Hepatocyte (in vitro differentiated cells): ENCODE measurements at regions not wholly inside any gene's neighbourhood (a gene's known extent, or its start where the extent isn't known, plus 50 kb on each side); places are given as distances from the start of the nearest gene placed in this dataset.

ENCODE experiments used
- DNase-seq: peaks from one replicate; pipeline ENCODE4 v3.0.0-alpha.2; 2016; ENCODE audit warnings: low spot score
- H2AFZ ChIP-seq: fragments of 200-600 bp; sonication (generic); 2 replicates; pipeline ENCODE4 v1.6.0; 2016; ENCODE audit warnings: antibody characterized with exemption, mild to moderate bottlenecking
- H3K27ac ChIP-seq: fragments of 200-600 bp; sonication (generic); 2 replicates; pipeline ENCODE4 v1.5.1; 2016; ENCODE audit warnings: mild to moderate bottlenecking
- H3K27me3 ChIP-seq: fragments of 200-600 bp; sonication (generic); 2 replicates; pipeline ENCODE4 v1.6.1; 2016
- H3K36me3 ChIP-seq: fragments of 200-600 bp; sonication (generic); replicated peaks from 2 replicates; pipeline ENCODE4 v1.5.1; 2016; ENCODE audit warnings: low read depth; ENCODE audit not compliant: insufficient read depth
- H3K4me1 ChIP-seq: fragments of 200-600 bp; sonication (generic); 2 replicates; pipeline ENCODE4 v1.5.1; 2016; ENCODE audit warnings: mild to moderate bottlenecking, moderate library complexity; ENCODE audit not compliant: insufficient read depth
- H3K4me2 ChIP-seq: fragments of 200-600 bp; sonication (generic); 2 replicates; pipeline ENCODE4 v1.6.0; 2016
- H3K4me3 ChIP-seq: fragments of 200-600 bp; sonication (generic); 2 replicates; pipeline ENCODE4 v1.5.1; 2016; ENCODE audit warnings: mild to moderate bottlenecking
- H3K79me2 ChIP-seq: fragments of 200-600 bp; sonication (generic); 2 replicates; pipeline ENCODE4 v1.6.0; 2017; ENCODE audit warnings: mild to moderate bottlenecking
- H3K9me2 ChIP-seq: fragments of 200-600 bp; sonication (generic); replicated peaks from 2 replicates; pipeline ENCODE4 v1.6.0; 2017; ENCODE audit warnings: mild to moderate bottlenecking; ENCODE audit not compliant: insufficient read depth
- H3K9me3 ChIP-seq: fragments of 200-600 bp; sonication (generic); 2 replicates; pipeline ENCODE4 v1.5.1; 2016; ENCODE audit warnings: low read depth, mild to moderate bottlenecking
- H4K20me1 ChIP-seq: fragments of 200-600 bp; sonication (generic); 2 replicates; pipeline ENCODE4 v1.6.0; 2016; ENCODE audit warnings: mild to moderate bottlenecking; ENCODE audit not compliant: insufficient read depth, poor library complexity, severe bottlenecking
- CTCF ChIP-seq: fragments of 200-600 bp; sonication (generic); IDR thresholded peaks from 2 replicates; pipeline ENCODE4 v1.5.1; 2016; ENCODE audit warnings: antibody characterized with exemption, mild to moderate bottlenecking; ENCODE audit not compliant: poor library complexity
- EZH2 ChIP-seq: fragments of 200-600 bp; sonication (generic); IDR thresholded peaks from 2 replicates; pipeline ENCODE4 v1.6.1; 2016; ENCODE audit warnings: antibody characterized with exemption, mild to moderate bottlenecking, borderline replicate concordance
- EZH2phosphoT487 ChIP-seq: fragments of 200-600 bp; sonication (generic); IDR thresholded peaks from one replicate; pipeline ENCODE4 v1.6.1; 2018; ENCODE audit warnings: antibody characterized with exemption, mild to moderate bottlenecking, low read depth, moderate library complexity; ENCODE audit not compliant: unreplicated experiment, severe bottlenecking
- WGBS: methylation state at CpG from one replicate; pipeline ENCODE4 v1.1.6; 2016; ENCODE audit warnings: low lambda C conversion rate; ENCODE audit errors: missing lambda C conversion rate; 5-methylcytosine and 5-hydroxymethylcytosine counted together

GRCh38 chr3:107904536-107905066, 186.2 kb downstream of the CD47 start:
- no peaks in the 10 kb centered on the region for H3K36me3 ChIP-seq
- DNase-seq: no peak
- H3K9me2 ChIP-seq: no peaks in the 10 kb centered on the region
- H3K4me1 ChIP-seq: no peaks in the 10 kb centered on the region
- H3K27ac ChIP-seq: no peak overlapping the region
- no peaks in the 10 kb centered on the region for H4K20me1 ChIP-seq
- no peak overlapping the region for H3K4me2 ChIP-seq
- H3K9me3 ChIP-seq: no peaks in the 10 kb centered on the region
- TF ChIP-seq EZH2: no peak
- TF ChIP-seq EZH2phosphoT487: no peak
- TF ChIP-seq CTCF: no peak
- no peak overlapping the region for H3K4me3 ChIP-seq
- WGBS: 67% methylated on average over 6 of the region's 6 CpGs
- no peaks in the 10 kb centered on the region for H3K79me2 ChIP-seq
- H3K27me3 ChIP-seq: no peaks in the 10 kb centered on the region
- H2AFZ ChIP-seq: no peak overlapping the region

- no peak overlapping the region for H3K4me3 ChIP-seq
- no peaks in the 10 kb centered on the region for H3K9me2 ChIP-seq
- no peak for DNase-seq
- H2AFZ ChIP-seq: no peak overlapping the region
- H3K27ac ChIP-seq: no peak overlapping the region
- H3K4me2 ChIP-seq: no peak overlapping the region
- H3K36me3 ChIP-seq: no peaks in the 10 kb centered on the region
- H3K4me1 ChIP-seq: no peaks in the 10 kb centered on the region
- no peaks in the 10 kb centered on the region for H3K79me2 ChIP-seq
- TF ChIP-seq CTCF (no peak), EZH2 (no peak), EZH2phosphoT487 (no peak)
- no peaks in the 10 kb centered on the region for H4K20me1 ChIP-seq
- WGBS: 81% methylated on average over 4 of the region's 4 CpGs
- H3K27me3 ChIP-seq: no peaks in the 10 kb centered on the region
- no peaks in the 10 kb centered on the region for H3K9me3 ChIP-seq
Observed at GRCh38 chr3:107899990-107900651, 190.7 kb downstream of the CD47 start.

- Histone ChIP-seq H3K36me3 (no peaks in the 10 kb centered on the region), H3K4me3 (no peak overlapping the region), H3K79me2 (no peaks in the 10 kb centered on the region), H3K4me1 (no peaks in the 10 kb centered on the region), H4K20me1 (no peaks in the 10 kb centered on the region), H3K9me2 (no peaks in the 10 kb centered on the region), H3K27me3 (peaks cover 5% of the 10 kb centered on the region), H3K27ac (no peak overlapping the region), H2AFZ (no peak overlapping the region), H3K9me3 (no peaks in the 10 kb centered on the region), H3K4me2 (no peak overlapping the region)
- TF ChIP-seq EZH2phosphoT487 (no peak), CTCF (no peak), EZH2 (no peak)
- no peak for DNase-seq
- WGBS: 57% methylated on average over 4 of the region's 4 CpGs
Observed at GRCh38 chr3:107897471-107898061, 193.3 kb downstream of the CD47 start.
